ENCODE measurements at regions not wholly inside any gene's neighbourhood (a gene's known extent, or its start where the extent isn't known, plus 50 kb on each side); places are given as distances from the start of the nearest gene placed in this dataset.

DNA sequence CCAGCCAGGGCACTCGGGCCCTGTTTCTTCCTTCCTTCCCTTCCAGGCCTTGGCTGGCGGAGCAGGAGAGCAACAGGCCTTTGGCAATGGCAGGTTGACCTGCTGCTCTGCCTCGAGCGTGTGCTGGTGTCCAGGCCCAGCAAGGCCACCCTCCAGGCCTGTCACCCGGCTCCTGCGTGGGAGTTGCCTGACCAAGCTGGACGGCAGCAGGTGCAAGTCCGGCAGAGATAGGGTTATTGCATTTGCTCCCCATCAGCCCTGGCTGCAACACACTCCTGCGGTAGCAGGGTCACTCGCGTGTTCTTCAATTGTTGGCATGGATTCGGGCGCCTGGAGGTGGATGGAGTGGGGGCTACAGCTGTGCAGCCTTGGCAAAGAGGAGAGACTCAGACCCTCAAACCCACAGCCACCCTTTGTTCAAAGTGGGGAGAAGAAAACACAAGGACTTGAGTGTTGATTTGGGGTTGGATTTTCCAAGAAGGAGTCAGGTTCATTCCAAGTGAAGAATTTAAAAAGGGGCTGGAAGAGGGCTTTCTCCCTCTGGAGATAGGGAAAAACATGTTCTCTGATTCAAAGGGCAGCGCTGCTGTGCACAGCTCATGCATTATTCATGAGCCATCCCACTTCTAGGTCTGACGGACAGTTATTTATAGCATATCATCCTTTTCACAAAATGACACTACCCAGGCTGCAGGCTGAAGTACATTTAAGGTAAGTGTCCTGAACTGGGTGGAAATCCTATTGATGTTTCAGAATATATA, 64.2 kb upstream of the PITRM1 start:
- dilution Hi-C loops (cut with HindIII; ENCODE audit: low sequenced_read_pairs, unreplicated experiment): no loop called here
- DNase-seq: no peak
- Histone ChIP-seq H3K4me2 (ENCODE audit: low read depth, low read length) (no peak overlapping the region), H3K36me3 (ENCODE audit: control insufficient read depth, insufficient read depth, low read length) (no peaks in the 10 kb centered on the region), H2BK15ac (ENCODE audit: low read depth, low read length) (no peak overlapping the region), H4K20me1 (ENCODE audit: insufficient read depth, low read length) (no peaks in the 10 kb centered on the region), H2AK9ac (replicated peaks; ENCODE audit: low read depth, low read length, poor library complexity) (no peak overlapping the region), H3K18ac (ENCODE audit: low read depth, low read length) (no peak overlapping the region), H3K9me1 (ENCODE audit: insufficient read depth, low read length) (no peaks in the 10 kb centered on the region; the same call in 1 of the 2 replicates), H4K91ac (ENCODE audit: insufficient read depth, low read depth, low read length) (no peak overlapping the region; the same call in 1 of the 2 replicates), H3K4me1 (ENCODE audit: control insufficient read depth, insufficient read depth, low read length) (peaks cover 9% of the 10 kb centered on the region; the same call in 1 of the 2 replicates), H3K9ac (ENCODE audit: low read depth, low read length) (no peak overlapping the region), H2BK120ac (ENCODE audit: low read depth, low read length) (no peak overlapping the region), H3K9me3 (ENCODE audit: control insufficient read depth, insufficient read depth, low read length) (no peaks in the 10 kb centered on the region), H4K5ac (ENCODE audit: low read depth, low read length) (no peak overlapping the region), H3K4me3 (ENCODE audit: insufficient read depth, low read depth, low read length) (no peak overlapping the region), H3K14ac (replicated peaks; ENCODE audit: low read depth, low read length) (no peak overlapping the region), H3K56ac (ENCODE audit: extremely low read depth, insufficient read depth, low read length) (no peak overlapping the region), H3K27ac (ENCODE audit: insufficient read depth, low read length) (no peak overlapping the region), H2AFZ (replicated peaks; ENCODE audit: low read length, poor library complexity) (no peak overlapping the region), H2AK5ac (ENCODE audit: low read depth, low read length) (no peak overlapping the region), H3K79me1 (ENCODE audit: low read depth in 1 of 2, low read length in 2 of 2) (0 out of 4 replicates have a peak, but pooled peaks cover 0 to 6% of the 10 kb centered on the region in 2 experiments), H3K23ac (ENCODE audit: low read depth, low read length) (no peak overlapping the region), H2BK20ac (ENCODE audit: low read depth, low read length) (0 out of 2 replicates have a peak overlapping the region, but pooled peaks have one; percentile 20), H2BK5ac (ENCODE audit: low read depth, low read length, poor library complexity, severe bottlenecking) (no peak overlapping the region), H4K8ac (ENCODE audit: low read depth in 2 of 2, low read length in 2 of 2) (no peak overlapping the region), H3K4ac (ENCODE audit: low read depth, low read length) (no peak overlapping the region), H3K27me3 (ENCODE audit: control insufficient read depth, insufficient read depth, low read length) (no peaks in the 10 kb centered on the region)
- no peak for ATAC-seq (ENCODE audit: low read depth)
- POLR2A ChIA-PET (ENCODE audit: unreplicated experiment): no interaction called here
- no TSS peak for BruUV-seq (replicated peaks)
- TF ChIP-seq, protein P1, sequence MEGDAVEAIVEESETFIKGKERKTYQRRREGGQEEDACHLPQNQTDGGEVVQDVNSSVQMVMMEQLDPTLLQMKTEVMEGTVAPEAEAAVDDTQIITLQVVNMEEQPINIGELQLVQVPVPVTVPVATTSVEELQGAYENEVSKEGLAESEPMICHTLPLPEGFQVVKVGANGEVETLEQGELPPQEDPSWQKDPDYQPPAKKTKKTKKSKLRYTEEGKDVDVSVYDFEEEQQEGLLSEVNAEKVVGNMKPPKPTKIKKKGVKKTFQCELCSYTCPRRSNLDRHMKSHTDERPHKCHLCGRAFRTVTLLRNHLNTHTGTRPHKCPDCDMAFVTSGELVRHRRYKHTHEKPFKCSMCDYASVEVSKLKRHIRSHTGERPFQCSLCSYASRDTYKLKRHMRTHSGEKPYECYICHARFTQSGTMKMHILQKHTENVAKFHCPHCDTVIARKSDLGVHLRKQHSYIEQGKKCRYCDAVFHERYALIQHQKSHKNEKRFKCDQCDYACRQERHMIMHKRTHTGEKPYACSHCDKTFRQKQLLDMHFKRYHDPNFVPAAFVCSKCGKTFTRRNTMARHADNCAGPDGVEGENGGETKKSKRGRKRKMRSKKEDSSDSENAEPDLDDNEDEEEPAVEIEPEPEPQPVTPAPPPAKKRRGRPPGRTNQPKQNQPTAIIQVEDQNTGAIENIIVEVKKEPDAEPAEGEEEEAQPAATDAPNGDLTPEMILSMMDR (conservative IDR thresholded peaks at IDR 0.05; ENCODE audit: low read depth, low read length): no peak
- no peak for TF ChIP-seq CEBPB (IDR thresholded peaks at IDR 0.05; ENCODE audit: low read depth, low read length)
- no peak for TF ChIP-seq POLR2A (IDR thresholded peaks at IDR 0.05; ENCODE audit: low read depth, low read length)
- no peak for TF ChIP-seq BHLHE40 (IDR thresholded peaks at IDR 0.05; ENCODE audit: low read depth, low read length)
- no peak for TF ChIP-seq SMC3 (IDR thresholded peaks at IDR 0.05; ENCODE audit: low read depth, low read length)
- TF ChIP-seq RAD21 (IDR thresholded peaks at IDR 0.05; ENCODE audit: low read length): no peak
- no peak for TF ChIP-seq RFX5 (IDR thresholded peaks at IDR 0.05; ENCODE audit: low read depth, low read length)
- TF ChIP-seq, protein P2, sequence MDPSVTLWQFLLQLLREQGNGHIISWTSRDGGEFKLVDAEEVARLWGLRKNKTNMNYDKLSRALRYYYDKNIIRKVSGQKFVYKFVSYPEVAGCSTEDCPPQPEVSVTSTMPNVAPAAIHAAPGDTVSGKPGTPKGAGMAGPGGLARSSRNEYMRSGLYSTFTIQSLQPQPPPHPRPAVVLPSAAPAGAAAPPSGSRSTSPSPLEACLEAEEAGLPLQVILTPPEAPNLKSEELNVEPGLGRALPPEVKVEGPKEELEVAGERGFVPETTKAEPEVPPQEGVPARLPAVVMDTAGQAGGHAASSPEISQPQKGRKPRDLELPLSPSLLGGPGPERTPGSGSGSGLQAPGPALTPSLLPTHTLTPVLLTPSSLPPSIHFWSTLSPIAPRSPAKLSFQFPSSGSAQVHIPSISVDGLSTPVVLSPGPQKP (IDR thresholded peaks at IDR 0.05; ENCODE audit: borderline replicate concordance, low read depth, low read length): no peak
- TF ChIP-seq MAZ (IDR thresholded peaks at IDR 0.05; ENCODE audit: borderline replicate concordance, low read depth, low read length): no peak
- TF ChIP-seq, protein P3, sequence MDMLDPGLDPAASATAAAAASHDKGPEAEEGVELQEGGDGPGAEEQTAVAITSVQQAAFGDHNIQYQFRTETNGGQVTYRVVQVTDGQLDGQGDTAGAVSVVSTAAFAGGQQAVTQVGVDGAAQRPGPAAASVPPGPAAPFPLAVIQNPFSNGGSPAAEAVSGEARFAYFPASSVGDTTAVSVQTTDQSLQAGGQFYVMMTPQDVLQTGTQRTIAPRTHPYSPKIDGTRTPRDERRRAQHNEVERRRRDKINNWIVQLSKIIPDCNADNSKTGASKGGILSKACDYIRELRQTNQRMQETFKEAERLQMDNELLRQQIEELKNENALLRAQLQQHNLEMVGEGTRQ (IDR thresholded peaks at IDR 0.05; ENCODE audit: low read depth, low read length): no peak
- no peak for TF ChIP-seq RCOR1 (IDR thresholded peaks at IDR 0.05; ENCODE audit: insufficient replicate concordance, low read length)
- intact Hi-C loops (cut with micrococcal nuclease): loop anchor here (10.0 kb wide), 1 partner anchor 1008 kb away; no protein-coding TSS in a partner anchor
- in situ Hi-C loops (cut with MboI; ENCODE audit: low sequenced_read_pairs): no loop called here
- no CpG with 5 or more reads among the region's 15 CpGs for WGBS, 2 experiments (ENCODE audit: extremely low coverage in 2 of 2, insufficient read length in 1 of 2)
- CTCF ChIA-PET: no interaction called here
